GM13976 (cell line): ENCODE measurements at regions not wholly inside any gene's neighbourhood (a gene's known extent, or its start where the extent isn't known, plus 50 kb on each side); places are given as distances from the start of the nearest gene placed in this dataset.

ENCODE experiments used
- DNase-seq: peaks from one replicate; pipeline ENCODE4 v3.0.0; 2012; ENCODE audit warnings: low spot score
- in situ Hi-C: fragments of 300-500 bp; cut with MboI; formaldehyde crosslinking; loops from one replicate; pipeline ENCODE4 v1.12.0; 2022; ENCODE audit warnings: low sequenced_read_pairs, mixed read lengths, inconsistent platforms; ENCODE audit not compliant: unreplicated experiment
- TF ChIP-seq, protein P1 (sequence below): IDR thresholded peaks from 2 replicates; pipeline ENCODE4 v1.5.1; 2012; ENCODE audit warnings: borderline replicate concordance, mild to moderate bottlenecking; ENCODE audit not compliant: insufficient read depth; ENCODE audit errors: extremely low read depth, missing control alignments, control extremely low read depth

DNA sequence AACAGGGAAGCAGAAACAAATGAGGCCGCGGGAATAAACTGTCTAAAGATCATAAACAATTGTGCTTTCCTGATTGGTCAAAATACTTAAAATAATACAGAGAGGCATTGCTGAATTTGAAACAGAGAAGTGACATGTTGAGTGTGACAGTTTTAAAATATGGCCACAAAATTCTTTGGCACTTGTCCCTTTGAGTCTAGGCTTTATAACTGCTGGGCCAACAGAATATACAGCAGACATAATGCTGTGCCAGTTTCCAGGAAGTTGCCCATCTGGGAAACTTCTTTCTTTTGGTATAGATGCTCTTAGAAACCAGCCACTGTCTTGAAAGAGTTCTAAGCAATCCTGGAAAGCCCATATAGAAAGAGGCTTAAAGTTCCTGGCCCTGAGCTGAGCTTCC is 668.4 kb downstream of the CENPC start:
- in situ Hi-C loops: no loop called here
- DNase-seq: no peak
- TF ChIP-seq, protein P1, sequence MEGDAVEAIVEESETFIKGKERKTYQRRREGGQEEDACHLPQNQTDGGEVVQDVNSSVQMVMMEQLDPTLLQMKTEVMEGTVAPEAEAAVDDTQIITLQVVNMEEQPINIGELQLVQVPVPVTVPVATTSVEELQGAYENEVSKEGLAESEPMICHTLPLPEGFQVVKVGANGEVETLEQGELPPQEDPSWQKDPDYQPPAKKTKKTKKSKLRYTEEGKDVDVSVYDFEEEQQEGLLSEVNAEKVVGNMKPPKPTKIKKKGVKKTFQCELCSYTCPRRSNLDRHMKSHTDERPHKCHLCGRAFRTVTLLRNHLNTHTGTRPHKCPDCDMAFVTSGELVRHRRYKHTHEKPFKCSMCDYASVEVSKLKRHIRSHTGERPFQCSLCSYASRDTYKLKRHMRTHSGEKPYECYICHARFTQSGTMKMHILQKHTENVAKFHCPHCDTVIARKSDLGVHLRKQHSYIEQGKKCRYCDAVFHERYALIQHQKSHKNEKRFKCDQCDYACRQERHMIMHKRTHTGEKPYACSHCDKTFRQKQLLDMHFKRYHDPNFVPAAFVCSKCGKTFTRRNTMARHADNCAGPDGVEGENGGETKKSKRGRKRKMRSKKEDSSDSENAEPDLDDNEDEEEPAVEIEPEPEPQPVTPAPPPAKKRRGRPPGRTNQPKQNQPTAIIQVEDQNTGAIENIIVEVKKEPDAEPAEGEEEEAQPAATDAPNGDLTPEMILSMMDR: no peak

DNA sequence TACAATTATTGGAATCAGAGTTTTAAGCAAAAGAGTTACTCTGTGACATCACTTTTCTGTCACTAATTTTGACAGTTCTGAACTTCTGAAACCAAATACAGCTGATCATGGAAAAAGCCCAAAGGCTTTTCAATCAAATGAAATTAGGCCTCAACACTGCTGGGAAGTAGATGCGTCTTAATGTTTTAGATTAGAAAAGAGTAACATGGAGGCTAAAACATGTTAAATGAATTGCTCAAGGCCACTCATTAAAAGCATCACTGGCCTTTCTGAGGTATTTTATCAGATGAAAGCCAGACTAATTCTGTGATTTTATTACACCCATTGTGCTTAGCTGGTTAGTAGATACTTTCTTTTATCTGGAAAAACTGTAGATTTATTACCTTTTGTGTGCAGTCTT is 672.6 kb downstream of the CENPC start:
- DNase-seq: no peak
- in situ Hi-C loops: no loop called here
- TF ChIP-seq, protein P1: no peak

DNA sequence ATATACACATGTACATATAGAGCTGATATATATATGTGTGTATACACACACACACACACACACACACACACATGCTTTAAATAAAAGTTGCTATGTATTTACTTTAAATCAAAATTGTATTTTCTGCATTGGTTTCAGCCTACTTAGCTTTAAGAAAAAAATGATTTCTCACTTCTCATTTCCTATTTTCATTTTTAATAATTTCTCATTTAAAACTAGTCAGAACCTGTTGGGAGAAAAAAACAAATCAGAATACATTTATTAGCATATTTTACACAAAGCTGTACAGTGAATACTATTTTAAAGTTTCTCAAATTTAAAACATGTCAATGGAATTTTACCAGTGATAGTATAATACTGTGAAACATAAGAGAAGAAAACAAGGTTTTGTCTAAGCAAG is 681.8 kb downstream of the CENPC start:
- TF ChIP-seq, protein P1: no peak

DNA sequence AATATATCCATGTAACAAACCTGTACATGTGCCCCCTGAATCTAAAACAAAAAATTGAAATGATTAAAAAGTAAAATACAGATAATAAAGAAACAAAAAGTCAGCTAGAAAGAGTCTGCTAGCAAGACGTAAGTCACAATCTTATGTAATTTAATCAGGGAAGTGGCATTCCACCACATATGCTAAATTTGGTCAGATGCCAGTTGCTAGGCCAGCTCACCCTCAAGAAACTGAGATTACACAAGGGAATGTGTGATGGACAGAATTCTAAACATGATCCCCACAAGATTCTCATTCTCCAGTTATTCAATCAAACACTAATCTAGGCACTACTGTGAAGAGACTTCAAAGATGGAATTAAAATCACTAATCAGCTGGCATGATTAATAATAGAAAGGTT is 689.3 kb downstream of the CENPC start:
- TF ChIP-seq, protein P1: no peak
- no peak for DNase-seq
- in situ Hi-C loops: no loop called here

More for the DNA sequence above, 681.8 kb downstream of the CENPC start:
- in situ Hi-C loops: no loop called here
- DNase-seq: no peak

DNA sequence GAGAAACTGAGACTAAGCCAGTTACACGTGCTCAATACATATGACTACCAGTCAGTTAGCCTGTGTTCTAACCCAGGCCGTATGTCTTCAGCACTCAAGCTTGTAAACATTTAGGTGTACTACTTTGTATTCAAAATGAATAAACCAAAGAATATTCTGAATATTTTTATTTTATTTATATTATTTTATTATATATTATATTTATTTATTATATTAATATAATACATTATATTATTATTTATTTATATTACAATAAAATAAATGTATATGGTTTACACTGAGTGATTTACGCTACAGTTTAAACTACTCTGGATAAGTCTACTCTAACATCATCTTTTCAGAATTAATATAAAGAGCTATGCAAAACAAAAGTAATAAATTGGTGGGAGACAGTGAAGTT is 691.5 kb downstream of the CENPC start:
- DNase-seq: no peak
- TF ChIP-seq, protein P1: no peak
- in situ Hi-C loops: no loop called here

DNA sequence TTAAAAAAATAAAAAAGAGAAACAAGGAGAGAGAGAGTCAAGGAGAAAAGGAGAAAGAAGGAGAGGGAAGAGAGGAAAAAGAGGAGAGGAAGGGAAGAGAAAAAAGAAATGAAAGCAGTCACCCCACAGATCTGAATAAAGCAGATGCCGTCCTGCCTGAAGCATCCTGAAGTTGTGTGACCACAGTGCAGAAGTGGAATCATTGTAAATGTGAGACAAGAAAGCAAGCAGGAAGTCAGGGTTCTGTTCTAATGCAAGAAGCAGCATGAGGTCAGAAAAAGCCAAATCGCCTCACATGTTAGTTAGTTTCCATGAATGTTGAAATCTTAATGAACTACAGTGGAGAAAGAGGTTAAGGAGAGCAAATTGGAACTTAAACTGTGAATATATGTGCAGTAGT is 692.5 kb downstream of the CENPC start:
- DNase-seq: no peak
- in situ Hi-C loops: no loop called here
- TF ChIP-seq, protein P1: no peak

DNA sequence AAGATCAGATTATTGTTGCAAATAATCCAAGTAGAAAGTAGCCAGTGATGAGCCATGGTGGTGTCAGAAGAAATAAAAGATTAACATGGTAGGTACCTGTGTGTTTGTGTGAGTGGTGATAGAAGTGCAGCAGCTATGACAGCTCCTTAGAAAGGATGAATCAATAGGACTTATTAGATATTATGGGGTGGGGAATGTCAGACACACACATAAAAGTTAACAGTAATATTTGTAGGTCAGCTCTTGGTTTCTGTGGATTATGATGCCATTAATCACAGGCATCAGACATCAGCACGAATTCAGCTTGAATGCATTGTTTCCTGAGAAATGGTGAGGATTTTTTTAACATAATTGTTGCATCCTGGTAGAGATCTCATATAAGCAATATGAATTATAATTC is 695.7 kb downstream of the CENPC start:
- TF ChIP-seq, protein P1: no peak
- no peak for DNase-seq
- in situ Hi-C loops: no loop called here
